Liver (tissue), 7 donors: ENCODE measurements at regions not wholly inside any gene's neighbourhood (a gene's known extent, or its start where the extent isn't known, plus 50 kb on each side); places are given as distances from the start of the nearest gene placed in this dataset.

Experiments used
- DNase-seq: peaks from one replicate; pipeline ENCODE4 v3.0.0-alpha.2; 2017; ENCODE audit warnings: low spot score
- H3K27ac ChIP-seq, 2 donors: one replicate each; pipeline ENCODE4 v1.7.0; 2013; ENCODE audit warnings: inconsistent platforms in 2 of 2, low read length in 2 of 2, control low read depth in 1 of 2, low read depth in 1 of 2, mild to moderate bottlenecking in 1 of 2
- H3K27me3 ChIP-seq, 4 donors: one replicate each; pipeline versions ENCODE4 v1.6.1 to v1.7.0; 2013; ENCODE audit warnings: low read length in 3 of 4, inconsistent platforms in 1 of 4, mild to moderate bottlenecking in 1 of 4, moderate library complexity in 1 of 4; ENCODE audit not compliant: control insufficient read depth in 4 of 4, insufficient read depth in 4 of 4
- H3K36me3 ChIP-seq, 4 donors: one replicate each; pipeline versions ENCODE4 v1.6.1 to v1.7.0; 2013; ENCODE audit warnings: low read length in 3 of 4, mild to moderate bottlenecking in 3 of 4, low read depth in 1 of 4, moderate library complexity in 1 of 4; ENCODE audit not compliant: control insufficient read depth in 4 of 4, insufficient read depth in 3 of 4
- H3K4me1 ChIP-seq, 4 donors: one replicate each; pipeline versions ENCODE4 v1.6.1 to v1.7.0; 2013; ENCODE audit warnings: low read length in 3 of 4, mild to moderate bottlenecking in 3 of 4, moderate library complexity in 1 of 4; ENCODE audit not compliant: control insufficient read depth in 4 of 4, insufficient read depth in 4 of 4
- H3K4me3 ChIP-seq, 3 donors: one replicate each; pipeline versions ENCODE4 v1.6.1 to v1.7.0; 2013; ENCODE audit warnings: low read length in 3 of 3, control low read depth in 1 of 3, low read depth in 1 of 3, mild to moderate bottlenecking in 1 of 3
- H3K9ac ChIP-seq, 2 donors: one replicate each; pipeline ENCODE4 v1.7.0; 2013; ENCODE audit warnings: low read length in 2 of 2, mild to moderate bottlenecking in 2 of 2, moderate library complexity in 2 of 2, control low read depth in 1 of 2, low read depth in 1 of 2
- H3K9me3 ChIP-seq, 4 donors: one replicate each; pipeline versions ENCODE4 v1.6.1 to v1.7.0; 2013; ENCODE audit warnings: low read length in 3 of 4; ENCODE audit not compliant: control insufficient read depth in 4 of 4
- EGR1 ChIP-seq, 2 donors: IDR thresholded peaks; 2 replicates each; pipeline ENCODE4 v1.6.1; 2016 to 2018; ENCODE audit warnings: antibody characterized with exemption in 2 of 2, low read depth in 2 of 2
- FOXA1 ChIP-seq: IDR thresholded peaks from 2 replicates; pipeline ENCODE4 v1.6.1; 2016; ENCODE audit warnings: antibody characterized with exemption
- FOXA2 ChIP-seq: IDR thresholded peaks from 2 replicates; pipeline ENCODE4 v1.6.1; 2016; ENCODE audit warnings: antibody characterized with exemption
- JUND ChIP-seq, 2 donors: IDR thresholded peaks; 2 replicates each; pipeline ENCODE4 v1.6.1; 2016; ENCODE audit warnings: antibody characterized with exemption in 2 of 2
- MAX ChIP-seq: IDR thresholded peaks from 2 replicates; pipeline ENCODE4 v1.6.1; 2016; ENCODE audit warnings: antibody characterized with exemption
- RAD21 ChIP-seq, 2 donors: IDR thresholded peaks; 2 replicates each; pipeline ENCODE4 v1.6.1; 2016; ENCODE audit warnings: antibody characterized with exemption in 2 of 2, mild to moderate bottlenecking in 2 of 2
- RXRA ChIP-seq, 2 donors: IDR thresholded peaks; 2 replicates each; pipeline ENCODE4 v1.6.1; 2017 to 2018; ENCODE audit warnings: antibody characterized with exemption in 2 of 2, mild to moderate bottlenecking in 1 of 2
- TAF1 ChIP-seq: conservative IDR thresholded peaks from 2 replicates; pipeline ENCODE4 v1.6.1; 2016; ENCODE audit warnings: antibody characterized with exemption, mild to moderate bottlenecking
- ZBTB33 ChIP-seq: IDR thresholded peaks from 2 replicates; pipeline ENCODE4 v1.6.1; 2016; ENCODE audit warnings: antibody characterized with exemption
- WGBS: extraction: QIAGEN DNeasy Blood & Tissue Kit; methylation state at CpG from one replicate; pipeline ENCODE4 v1.1.7; 2013; 5-methylcytosine and 5-hydroxymethylcytosine counted together
- TF ChIP-seq, protein P1 (sequence below): IDR thresholded peaks from 2 replicates; pipeline ENCODE4 v1.6.1; 2016; ENCODE audit warnings: antibody characterized with exemption, mild to moderate bottlenecking
- donor health status: healthy.
- donor health status: healthy.
- donor health status: healthy.
- donor health status: healthy.

- H3K36me3 ChIP-seq, result no peaks in the 10 kb centered on the region
- no peak overlapping the region for H3K27ac ChIP-seq
- no peaks in the 10 kb centered on the region for H3K4me1 ChIP-seq
- peaks cover 0 to 6% (median 0%) of the 10 kb centered on the region in 4 donors for H3K27me3 ChIP-seq
- 89% methylated on average over 7 of the region's 7 CpGs for WGBS
- peaks cover 0 to 2% (median 0%) of the 10 kb centered on the region in 4 donors for H3K9me3 ChIP-seq
- H3K4me3 ChIP-seq, result no peak overlapping the region
- no peak for DNase-seq
- H3K9ac ChIP-seq, result no peak overlapping the region
- TF ChIP-seq RAD21 (IDR thresholded peaks at IDR 0.05) (no peak), ZBTB33 (no peak), MAX (no peak)
Observed at GRCh38 chr16:54548281-54548680, 261.7 kb upstream of the IRX3 start.

DNA sequence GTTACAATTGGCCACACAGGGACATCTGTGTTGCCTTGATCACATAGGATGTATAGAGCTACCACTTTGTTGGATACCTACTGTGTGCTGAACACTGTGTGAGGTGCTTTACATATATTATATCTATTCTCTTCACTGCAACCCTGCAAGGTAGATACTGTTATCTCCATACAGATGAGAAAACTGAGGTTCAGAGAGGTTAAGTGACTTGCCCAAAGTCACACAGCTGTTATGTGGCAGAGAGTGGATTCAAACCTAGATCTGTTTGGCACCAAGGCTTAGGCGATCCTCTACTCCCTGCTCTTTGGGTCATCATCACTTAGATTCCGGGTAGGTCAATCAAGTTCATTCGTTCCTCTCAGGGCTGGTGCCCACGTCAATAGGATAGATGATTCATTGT, 260.5 kb upstream of the IRX3 start:
- TF ChIP-seq FOXA1, result no peak
- TF ChIP-seq RAD21 (IDR thresholded peaks at IDR 0.05), result no peak
- no peak for TF ChIP-seq FOXA2
- no peak for TF ChIP-seq RXRA (IDR thresholded peaks at IDR 0.05)
- no peak for TF ChIP-seq EGR1 (IDR thresholded peaks at IDR 0.05; ENCODE audit: low read depth in 2 of 2)
- TF ChIP-seq JUND (IDR thresholded peaks at IDR 0.05), result no peak
- TF ChIP-seq, protein P1, sequence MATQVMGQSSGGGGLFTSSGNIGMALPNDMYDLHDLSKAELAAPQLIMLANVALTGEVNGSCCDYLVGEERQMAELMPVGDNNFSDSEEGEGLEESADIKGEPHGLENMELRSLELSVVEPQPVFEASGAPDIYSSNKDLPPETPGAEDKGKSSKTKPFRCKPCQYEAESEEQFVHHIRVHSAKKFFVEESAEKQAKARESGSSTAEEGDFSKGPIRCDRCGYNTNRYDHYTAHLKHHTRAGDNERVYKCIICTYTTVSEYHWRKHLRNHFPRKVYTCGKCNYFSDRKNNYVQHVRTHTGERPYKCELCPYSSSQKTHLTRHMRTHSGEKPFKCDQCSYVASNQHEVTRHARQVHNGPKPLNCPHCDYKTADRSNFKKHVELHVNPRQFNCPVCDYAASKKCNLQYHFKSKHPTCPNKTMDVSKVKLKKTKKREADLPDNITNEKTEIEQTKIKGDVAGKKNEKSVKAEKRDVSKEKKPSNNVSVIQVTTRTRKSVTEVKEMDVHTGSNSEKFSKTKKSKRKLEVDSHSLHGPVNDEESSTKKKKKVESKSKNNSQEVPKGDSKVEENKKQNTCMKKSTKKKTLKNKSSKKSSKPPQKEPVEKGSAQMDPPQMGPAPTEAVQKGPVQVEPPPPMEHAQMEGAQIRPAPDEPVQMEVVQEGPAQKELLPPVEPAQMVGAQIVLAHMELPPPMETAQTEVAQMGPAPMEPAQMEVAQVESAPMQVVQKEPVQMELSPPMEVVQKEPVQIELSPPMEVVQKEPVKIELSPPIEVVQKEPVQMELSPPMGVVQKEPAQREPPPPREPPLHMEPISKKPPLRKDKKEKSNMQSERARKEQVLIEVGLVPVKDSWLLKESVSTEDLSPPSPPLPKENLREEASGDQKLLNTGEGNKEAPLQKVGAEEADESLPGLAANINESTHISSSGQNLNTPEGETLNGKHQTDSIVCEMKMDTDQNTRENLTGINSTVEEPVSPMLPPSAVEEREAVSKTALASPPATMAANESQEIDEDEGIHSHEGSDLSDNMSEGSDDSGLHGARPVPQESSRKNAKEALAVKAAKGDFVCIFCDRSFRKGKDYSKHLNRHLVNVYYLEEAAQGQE, result no peak
- no peak for DNase-seq
- Histone ChIP-seq H3K9me3 (no peaks in the 10 kb centered on the region), H3K9ac (no peak overlapping the region), H3K4me3 (no peak overlapping the region), H3K27ac (no peak overlapping the region), H3K4me1 (no peaks in the 10 kb centered on the region), H3K36me3 (no peaks in the 10 kb centered on the region), H3K27me3 (peaks cover 0 to 6% (median 0%) of the 10 kb centered on the region in 4 donors)
- WGBS, result 78% methylated on average over 4 of the region's 4 CpGs

DNA sequence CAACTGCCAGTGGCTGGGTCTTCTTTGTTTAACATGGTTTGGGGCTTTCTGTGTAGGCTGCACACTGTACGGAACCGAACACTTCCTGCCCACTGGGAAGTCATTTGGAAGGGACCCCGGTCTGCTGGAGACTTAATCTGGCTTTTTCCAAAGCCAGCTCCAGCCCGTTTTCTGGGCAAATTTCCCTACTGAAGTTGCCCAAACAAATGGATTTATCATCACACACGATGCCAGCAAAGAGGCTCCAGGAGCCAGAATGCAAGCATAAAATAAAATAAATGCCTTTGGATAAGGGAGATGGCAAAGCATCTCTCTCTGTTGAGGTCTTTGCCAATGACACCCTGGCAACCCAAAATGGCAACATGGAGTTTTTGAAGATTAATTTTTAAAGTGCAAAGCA, 259.9 kb upstream of the IRX3 start:
- TF ChIP-seq RXRA (IDR thresholded peaks at IDR 0.05) (no peak), TAF1 (no peak)
- 29% methylated on average over 5 of the region's 5 CpGs for WGBS

More for the DNA sequence above, 259.9 kb upstream of the IRX3 start:
- Histone ChIP-seq H3K36me3 (no peaks in the 10 kb centered on the region), H3K27ac (no peak overlapping the region), H3K9ac (no peak overlapping the region), H3K4me3 (no peak overlapping the region), H3K9me3 (no peaks in the 10 kb centered on the region), H3K4me1 (no peaks in the 10 kb centered on the region), H3K27me3 (peaks cover 0 to 6% (median 1%) of the 10 kb centered on the region in 4 donors)
- DNase-seq, result no peak
